ENCODE measurements at regions not wholly inside any gene's neighbourhood (a gene's known extent, or its start where the extent isn't known, plus 50 kb on each side); places are given as distances from the start of the nearest gene placed in this dataset.
"Not testable (repeated sequence)": the region's sequence is repeated elsewhere in the genome, so short reads cannot be mapped to it uniquely, and the experiment has no call there.

GRCh38 chr16:66035096-66035495 is 331.4 kb upstream of the CDH5 start:
- in situ Hi-C loops (cut with MboI; ENCODE audit: low sequenced_read_pairs), result no loop called here

DNA sequence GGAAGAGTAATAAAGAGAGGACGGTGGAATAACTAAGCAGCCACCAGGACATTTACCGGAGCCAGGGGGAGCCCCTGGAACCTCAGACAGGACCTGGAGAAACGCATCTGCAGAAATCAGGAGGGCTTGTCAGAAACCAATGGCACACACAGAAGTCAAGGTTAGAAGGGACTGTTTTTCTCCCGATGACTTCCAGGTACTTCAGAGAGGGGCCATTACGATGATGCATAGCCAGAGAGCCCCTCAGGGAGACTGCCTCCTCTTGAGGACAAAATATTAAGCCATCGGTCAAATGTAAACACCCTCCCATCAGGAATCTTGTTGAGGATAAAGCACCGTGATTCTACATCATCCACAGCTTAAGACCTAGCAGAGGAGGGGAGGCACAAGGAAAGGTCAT is 333.6 kb upstream of the CDH5 start:
- in situ Hi-C loops (cut with MboI; ENCODE audit: low sequenced_read_pairs), result no loop called here

- in situ Hi-C loops (cut with MboI; ENCODE audit: low sequenced_read_pairs), result no loop called here
Measured at GRCh38 chr16:66030036-66030435, 336.5 kb upstream of the CDH5 start.

GRCh38 chr16:66028510-66029216 is 337.8 kb upstream of the CDH5 start:
- in situ Hi-C loops (cut with MboI; ENCODE audit: low sequenced_read_pairs), result no loop called here

DNA sequence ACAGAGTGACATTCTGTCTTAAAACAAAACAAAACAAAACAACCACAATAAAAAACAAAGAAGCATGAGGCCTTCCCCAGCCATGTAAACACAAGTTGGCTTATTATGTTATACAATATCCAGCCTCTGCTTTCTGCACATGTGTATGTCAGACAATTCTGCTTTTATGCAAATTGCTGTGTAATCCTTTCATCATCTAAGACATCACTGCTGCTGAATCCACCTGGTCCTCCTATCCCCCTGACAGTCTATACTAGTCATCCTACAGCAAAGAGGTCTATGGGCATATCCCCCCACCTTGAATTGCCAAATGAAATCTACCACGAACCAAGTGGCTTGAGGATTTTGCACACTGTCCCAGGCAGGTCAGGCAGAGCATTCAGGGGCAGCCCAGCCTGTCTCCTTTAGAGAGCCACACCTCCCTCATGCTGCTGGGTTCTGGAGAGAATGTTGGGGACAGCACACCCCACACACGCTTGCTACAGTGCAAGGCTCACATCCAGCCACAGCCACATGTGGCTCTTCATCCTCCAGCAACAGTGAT is 339.6 kb upstream of the CDH5 start:
- in situ Hi-C loops (cut with MboI; ENCODE audit: low sequenced_read_pairs), result no loop called here

DNA sequence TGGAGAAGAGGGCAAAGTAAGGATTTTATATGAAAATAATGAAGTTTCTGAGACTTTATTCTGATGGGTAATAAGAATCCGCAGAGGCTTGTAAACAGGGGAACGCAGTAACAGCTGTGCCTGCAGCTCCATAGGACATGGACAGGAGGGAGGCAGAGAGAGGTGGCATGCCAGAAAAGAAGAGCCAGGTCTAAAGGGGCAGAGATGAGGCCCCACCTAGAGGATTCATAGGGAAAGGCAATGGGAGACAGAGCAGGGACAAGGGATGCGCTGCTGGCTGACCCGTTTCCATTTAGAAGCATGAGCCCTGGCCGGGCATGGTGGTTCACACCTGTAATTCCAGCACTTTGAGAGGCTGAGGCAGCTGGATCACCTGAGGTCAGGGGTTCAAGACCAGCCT is 340.3 kb upstream of the CDH5 start:
- in situ Hi-C loops (cut with MboI; ENCODE audit: low sequenced_read_pairs), result no loop called here

- in situ Hi-C loops (cut with MboI; ENCODE audit: low sequenced_read_pairs), result no loop called here
Measured at GRCh38 chr16:66025751-66026150, 340.7 kb upstream of the CDH5 start.

- in situ Hi-C loops (cut with MboI; ENCODE audit: low sequenced_read_pairs), result not testable (repeated sequence)
Measured at GRCh38 chr16:66024567-66024966, 341.9 kb upstream of the CDH5 start.

DNA sequence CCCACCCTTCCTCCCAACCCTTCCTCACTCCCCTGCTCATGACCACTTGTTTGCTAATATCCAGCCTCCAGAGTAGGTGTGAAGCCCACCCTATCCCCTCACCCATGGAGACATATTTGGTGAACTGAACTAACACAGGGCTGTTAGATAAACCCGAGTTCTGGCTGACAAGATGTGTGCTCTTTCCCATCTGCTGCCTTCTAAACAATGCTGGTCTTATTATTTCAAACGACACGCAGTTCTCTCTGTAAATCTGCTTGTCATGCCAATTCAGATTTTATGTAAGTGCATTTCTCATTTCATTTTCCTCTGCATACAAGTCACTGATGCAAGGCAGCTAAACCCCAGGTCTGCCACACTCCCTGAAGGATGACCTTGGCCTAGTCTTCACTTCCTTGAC is 343.0 kb upstream of the CDH5 start:
- in situ Hi-C loops (cut with MboI; ENCODE audit: low sequenced_read_pairs), result no loop called here

- in situ Hi-C loops (cut with MboI; ENCODE audit: low sequenced_read_pairs), result no loop called here
Measured at GRCh38 chr16:66020642-66021041, 345.8 kb upstream of the CDH5 start.

DNA sequence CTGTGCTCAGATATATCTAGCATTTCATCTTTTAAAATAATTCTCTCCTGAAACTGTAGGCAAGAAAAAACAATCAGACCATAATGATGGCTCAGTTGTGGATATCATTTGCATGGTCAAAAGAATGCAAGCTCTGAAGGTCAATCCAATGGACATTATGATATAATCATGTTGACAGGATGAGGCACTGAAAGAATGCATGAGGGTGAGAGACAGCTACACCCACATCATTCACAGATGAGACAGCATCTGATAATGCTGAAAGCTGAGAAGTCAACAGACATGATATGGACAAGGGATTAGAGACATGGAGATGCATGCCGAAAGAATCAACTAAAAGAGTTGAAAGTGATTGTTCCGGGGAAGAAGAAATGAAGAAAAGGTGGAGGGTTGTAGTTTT is 346.4 kb upstream of the CDH5 start:
- in situ Hi-C loops (cut with MboI; ENCODE audit: low sequenced_read_pairs), result no loop called here

- in situ Hi-C loops (cut with MboI; ENCODE audit: low sequenced_read_pairs), result not testable (repeated sequence)
Measured at GRCh38 chr16:66019502-66019901, 347.0 kb upstream of the CDH5 start.

GRCh38 chr16:66014221-66014620 is 352.3 kb upstream of the CDH5 start:
- in situ Hi-C loops (cut with MboI; ENCODE audit: low sequenced_read_pairs), result no loop called here

DNA sequence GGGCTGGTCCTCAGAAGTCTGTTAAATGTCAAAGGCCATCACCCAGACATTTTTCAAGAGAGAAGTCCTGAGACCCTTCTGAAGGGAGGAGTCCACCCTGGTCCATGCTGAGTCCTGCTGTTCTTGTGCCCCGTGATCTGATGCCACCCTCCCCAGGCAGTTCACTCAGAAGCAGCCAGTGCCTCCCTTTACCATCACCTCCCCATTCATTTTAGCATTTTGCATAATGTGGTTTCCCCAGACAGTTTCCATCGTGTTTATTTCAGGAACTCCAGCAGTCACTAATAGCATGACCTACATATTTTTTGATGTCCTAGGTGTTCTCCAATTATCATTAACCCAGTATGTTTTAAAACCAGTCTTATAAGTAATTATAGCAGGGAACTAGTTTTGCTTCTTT is 353.0 kb upstream of the CDH5 start:
- in situ Hi-C loops (cut with MboI; ENCODE audit: low sequenced_read_pairs), result no loop called here

DNA sequence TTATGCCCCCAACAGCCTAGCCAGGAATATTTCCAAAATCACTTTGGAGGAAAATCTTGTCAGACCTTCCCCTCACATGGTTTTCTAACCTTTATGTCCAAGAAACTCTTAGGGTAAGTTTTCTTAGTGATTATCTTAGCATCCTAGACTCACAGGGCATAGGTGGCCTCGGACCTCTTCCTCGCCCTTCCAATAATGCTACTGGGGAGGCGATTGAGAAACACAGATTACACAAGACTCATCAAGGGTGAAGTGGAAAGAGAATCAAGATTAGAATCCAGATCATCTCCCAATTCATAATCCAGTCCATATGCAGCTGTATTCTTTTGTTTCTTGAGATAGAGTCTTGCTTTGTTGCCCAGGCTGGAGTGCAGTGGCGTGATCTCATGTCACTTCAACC is 358.4 kb upstream of the CDH5 start:
- in situ Hi-C loops (cut with MboI; ENCODE audit: low sequenced_read_pairs), result no loop called here

- in situ Hi-C loops (cut with MboI; ENCODE audit: low sequenced_read_pairs), result no loop called here
Measured at GRCh38 chr16:66007717-66008116, 358.8 kb upstream of the CDH5 start.

- in situ Hi-C loops (cut with MboI; ENCODE audit: low sequenced_read_pairs), result no loop called here
Measured at GRCh38 chr16:66006485-66006884, 360.0 kb upstream of the CDH5 start.

DNA sequence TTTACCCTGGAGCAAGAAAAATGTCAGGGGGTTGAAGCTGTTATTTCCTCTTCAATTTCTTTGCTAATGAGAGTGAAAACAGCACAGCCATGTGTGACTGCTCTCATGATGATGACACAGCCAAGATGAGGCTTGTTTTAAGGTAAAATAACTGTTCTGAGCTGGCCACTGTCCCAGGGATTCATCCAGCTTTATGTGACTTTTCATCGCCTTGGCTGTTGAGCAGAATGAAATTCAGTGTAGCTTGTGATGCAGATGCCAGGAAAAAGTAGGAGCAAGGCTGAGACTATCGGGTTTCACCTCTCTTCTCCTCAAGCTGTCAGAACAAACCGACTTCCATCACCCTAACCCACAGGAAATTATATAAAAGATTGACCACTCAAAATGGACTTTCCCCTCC is 361.8 kb upstream of the CDH5 start:
- in situ Hi-C loops (cut with MboI; ENCODE audit: low sequenced_read_pairs), result no loop called here

GRCh38 chr16:66003201-66003600 is 363.3 kb upstream of the CDH5 start:
- in situ Hi-C loops (cut with MboI; ENCODE audit: low sequenced_read_pairs), result no loop called here

- in situ Hi-C loops (cut with MboI; ENCODE audit: low sequenced_read_pairs), result no loop called here
Measured at GRCh38 chr16:66002601-66003000, 363.9 kb upstream of the CDH5 start.

DNA sequence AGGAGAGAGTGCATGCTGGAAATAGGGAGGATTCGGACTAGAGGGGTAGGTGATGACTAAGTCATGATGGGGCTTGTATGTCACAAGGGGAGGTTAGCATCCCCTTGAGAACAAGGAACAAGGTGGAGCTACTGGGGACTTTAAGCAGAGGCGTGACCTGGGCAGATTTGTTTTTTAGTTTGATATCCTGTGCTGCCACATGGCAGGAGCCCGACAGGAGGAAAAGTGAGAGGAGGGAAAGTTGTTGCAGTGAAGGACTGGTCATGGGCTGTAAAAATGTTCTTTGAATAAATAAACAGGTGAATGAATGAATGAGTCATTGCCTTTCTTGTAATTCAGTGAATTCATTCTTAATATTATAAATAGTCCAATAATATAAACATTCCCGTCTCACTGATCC is 365.1 kb upstream of the CDH5 start:
- in situ Hi-C loops (cut with MboI; ENCODE audit: low sequenced_read_pairs), result no loop called here

DNA sequence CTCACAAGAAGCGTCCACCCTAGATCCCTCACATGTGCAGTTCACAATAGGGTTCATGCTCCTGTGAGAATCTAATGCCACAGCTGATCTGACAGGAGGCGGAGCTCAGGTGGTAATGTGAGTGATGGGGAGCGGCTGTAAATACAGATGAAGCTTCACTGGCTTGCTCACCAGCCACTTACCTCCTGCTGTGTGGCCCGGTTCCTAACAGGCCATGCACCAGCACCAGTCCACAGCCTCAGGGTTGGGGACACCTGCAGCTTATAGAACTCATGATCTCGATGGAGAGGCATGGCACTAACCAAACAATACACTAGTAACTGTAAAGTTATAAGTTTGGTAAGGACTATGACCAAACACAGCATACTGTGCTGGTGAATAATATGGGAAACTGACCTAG is 368.0 kb upstream of the CDH5 start:
- in situ Hi-C loops (cut with MboI; ENCODE audit: low sequenced_read_pairs), result no loop called here

DNA sequence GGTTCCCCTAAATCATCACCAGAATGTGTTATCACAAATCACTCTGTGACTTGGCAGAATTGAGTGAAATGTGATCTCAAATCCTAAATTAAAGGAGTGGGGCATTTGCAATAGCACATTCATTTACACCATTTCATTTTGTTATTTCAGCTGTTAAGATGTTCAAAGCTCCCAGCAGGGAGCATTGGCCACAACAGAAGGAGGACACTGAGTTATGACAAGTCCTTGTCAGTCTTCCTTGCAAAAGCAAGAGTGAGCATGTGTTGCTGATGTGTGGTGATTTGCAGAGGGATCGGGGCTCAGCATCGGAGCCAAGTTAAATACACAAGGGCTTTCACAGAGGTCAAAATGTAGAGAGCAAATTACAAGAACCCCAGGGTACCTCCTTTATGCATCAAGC is 372.2 kb upstream of the CDH5 start:
- in situ Hi-C loops (cut with MboI; ENCODE audit: low sequenced_read_pairs), result no loop called here

Data from HL-60/S4 treated with retinoic acid at 250 ng/mL for 4 days and 3 days (cell line).